ENCODE measurements at regions not wholly inside any gene's neighbourhood (a gene's known extent, or its start where the extent isn't known, plus 50 kb on each side); places are given as distances from the start of the nearest gene placed in this dataset.

GRCh38 chr2:82507657-82508056, 1951.4 kb downstream of the SUCLG1 start:
- no peak for TF ChIP-seq CTCF (IDR thresholded peaks at IDR 0.05; ENCODE audit: poor library complexity)
- no peak for TF ChIP-seq EZH2 (IDR thresholded peaks at IDR 0.05; ENCODE audit: borderline replicate concordance)
